Esophagus (tissue), 2 donors: ENCODE measurements at regions not wholly inside any gene's neighbourhood (a gene's known extent, or its start where the extent isn't known, plus 50 kb on each side); places are given as distances from the start of the nearest gene placed in this dataset.

ENCODE experiments used
- H3K27ac ChIP-seq, 2 donors: one replicate each; pipeline ENCODE4 v1.5.1; 2013; ENCODE audit warnings: low read depth in 2 of 2, mild to moderate bottlenecking in 2 of 2, inconsistent platforms in 1 of 2, low read length in 1 of 2, moderate library complexity in 1 of 2
- H3K27me3 ChIP-seq, 2 donors: one replicate each; pipeline ENCODE4 v1.6.1; 2013; ENCODE audit warnings: low read length in 2 of 2, control low read depth in 1 of 2, mild to moderate bottlenecking in 1 of 2; ENCODE audit not compliant: insufficient read depth in 2 of 2, control insufficient read depth in 1 of 2
- H3K36me3 ChIP-seq, 2 donors: one replicate each; pipeline ENCODE4 v1.6.1; 2013; ENCODE audit warnings: low read length in 1 of 2; ENCODE audit not compliant: control insufficient read depth in 2 of 2, insufficient read depth in 2 of 2
- H3K4me1 ChIP-seq, 2 donors: one replicate each; pipeline ENCODE4 v1.6.1; 2013; ENCODE audit warnings: low read length in 1 of 2; ENCODE audit not compliant: control insufficient read depth in 2 of 2, insufficient read depth in 2 of 2
- H3K4me3 ChIP-seq, 2 donors: one replicate each; pipeline ENCODE4 v1.5.1; 2013; ENCODE audit warnings: low read length in 2 of 2, mild to moderate bottlenecking in 2 of 2, low read depth in 1 of 2, moderate library complexity in 1 of 2
- H3K9me3 ChIP-seq, 2 donors: one replicate each; pipeline ENCODE4 v1.6.1; 2013; ENCODE audit warnings: mild to moderate bottlenecking in 2 of 2, low read depth in 1 of 2, low read length in 1 of 2, moderate library complexity in 1 of 2; ENCODE audit not compliant: control insufficient read depth in 2 of 2, insufficient read depth in 1 of 2
- WGBS, 2 donors: extraction: QIAGEN DNeasy Blood & Tissue Kit; methylation state at CpG; one replicate each; pipeline ENCODE4 v1.1.7; 2013; 5-methylcytosine and 5-hydroxymethylcytosine counted together
- donor health status: healthy with polysubstance abuse.
- donor health status: Bipolar disorder and iron deficiency.

DNA sequence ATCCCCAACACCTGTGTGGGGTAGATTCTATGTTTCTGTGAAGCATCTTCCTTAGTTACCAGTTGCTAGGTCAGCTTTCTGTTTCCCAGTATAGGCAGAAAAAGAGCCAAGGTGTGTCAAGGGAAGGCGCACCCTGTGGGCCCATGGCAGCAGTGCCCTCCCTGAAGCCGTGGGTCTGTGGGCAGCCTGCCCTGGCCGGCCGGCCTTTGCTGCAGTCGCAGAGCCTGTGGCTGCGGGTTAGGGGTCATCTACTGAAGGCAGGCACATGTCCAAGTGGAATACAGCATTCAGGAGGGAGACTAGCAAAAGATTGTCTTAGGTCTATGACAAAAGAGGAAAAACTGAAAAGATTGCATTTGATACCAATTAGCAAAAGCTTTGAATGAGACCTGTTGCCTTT is 214.0 kb downstream of the IRS2 start:
- no peak overlapping the region for H3K4me3 ChIP-seq
- no peaks in the 10 kb centered on the region for H3K27me3 ChIP-seq
- WGBS, 2 donors: 87 to 89% methylated on average over 6 of the region's 6 CpGs
- H3K9me3 ChIP-seq: peaks cover 0 to 2% of the 10 kb centered on the region in 2 donors
- no peak overlapping the region for H3K27ac ChIP-seq
- no peaks in the 10 kb centered on the region for H3K4me1 ChIP-seq
- H3K36me3 ChIP-seq: no peaks in the 10 kb centered on the region

DNA sequence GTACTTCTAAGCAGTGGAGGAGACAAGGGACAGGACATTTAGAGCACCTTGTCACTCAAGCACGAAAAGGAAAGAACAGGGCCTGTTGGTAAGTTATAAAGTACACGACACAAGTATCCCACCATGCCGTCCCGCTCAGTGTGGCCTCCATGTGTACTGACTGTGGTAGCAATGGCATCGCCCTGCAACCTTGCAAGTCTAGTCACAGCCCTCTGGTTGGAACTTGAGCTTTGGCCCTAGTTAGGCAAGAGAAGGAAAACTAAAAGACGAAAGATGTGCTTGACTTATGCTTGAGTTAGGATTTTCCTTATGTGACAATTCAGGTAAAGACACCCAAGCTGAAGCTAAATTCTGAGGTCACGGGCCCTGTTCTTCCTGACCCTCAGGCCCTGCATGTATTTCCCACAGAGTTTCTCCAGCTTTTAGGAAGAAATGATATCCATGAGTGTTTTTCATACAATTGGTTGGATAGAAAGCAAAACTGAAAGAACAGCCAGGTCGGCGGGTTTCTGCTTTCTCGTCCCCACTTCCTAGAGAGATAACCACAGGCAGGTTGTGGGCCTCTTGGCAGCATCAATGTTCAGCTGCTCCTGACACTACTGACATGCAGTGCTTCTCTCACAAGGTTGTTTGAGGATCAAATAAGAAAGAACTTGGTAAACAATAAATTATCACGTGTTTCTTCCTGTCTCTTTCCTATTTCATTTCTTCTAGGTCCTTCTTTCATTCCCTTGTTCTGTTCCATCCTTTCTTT is 216.2 kb downstream of the IRS2 start:
- Histone ChIP-seq H3K9me3 (no peaks in the 10 kb centered on the region), H3K4me3 (no peak overlapping the region), H3K4me1 (no peaks in the 10 kb centered on the region), H3K27ac (no peak overlapping the region), H3K36me3 (no peaks in the 10 kb centered on the region), H3K27me3 (no peaks in the 10 kb centered on the region)
- 79 to 82% methylated on average over 11 of the region's 11 CpGs for WGBS, 2 donors

GRCh38 chr13:109568339-109568818 is 218.0 kb downstream of the IRS2 start:
- H3K27ac ChIP-seq: no peak overlapping the region
- no peaks in the 10 kb centered on the region for H3K27me3 ChIP-seq
- H3K36me3 ChIP-seq: no peaks in the 10 kb centered on the region
- WGBS, 2 donors: 63 to 70% methylated on average over 4 of the region's 4 CpGs
- no peaks in the 10 kb centered on the region for H3K4me1 ChIP-seq
- no peak overlapping the region for H3K4me3 ChIP-seq
- no peaks in the 10 kb centered on the region for H3K9me3 ChIP-seq

GRCh38 chr13:109567315-109567714 is 219.1 kb downstream of the IRS2 start:
- Histone ChIP-seq H3K36me3 (no peaks in the 10 kb centered on the region), H3K9me3 (no peaks in the 10 kb centered on the region), H3K4me1 (no peaks in the 10 kb centered on the region), H3K4me3 (no peak overlapping the region), H3K27ac (no peak overlapping the region), H3K27me3 (no peaks in the 10 kb centered on the region)
- WGBS, 2 donors: 71 to 72% methylated on average over 2 of the region's 2 CpGs

GRCh38 chr13:109565877-109566276 is 220.5 kb downstream of the IRS2 start:
- H3K36me3 ChIP-seq: no peaks in the 10 kb centered on the region
- H3K27ac ChIP-seq: no peak overlapping the region
- no peak overlapping the region for H3K4me3 ChIP-seq
- no peaks in the 10 kb centered on the region for H3K4me1 ChIP-seq
- WGBS, 2 donors: 91 to 92% methylated on average over 7 of the region's 7 CpGs
- no peaks in the 10 kb centered on the region for H3K9me3 ChIP-seq
- H3K27me3 ChIP-seq: no peaks in the 10 kb centered on the region

- Histone ChIP-seq H3K27ac (no peak overlapping the region), H3K4me3 (no peak overlapping the region), H3K36me3 (no peaks in the 10 kb centered on the region), H3K4me1 (no peaks in the 10 kb centered on the region), H3K9me3 (peaks cover 0 to 1% of the 10 kb centered on the region in 2 donors), H3K27me3 (no peaks in the 10 kb centered on the region)
- WGBS, 2 donors: 68 to 71% methylated on average over 3 of the region's 3 CpGs
Observed at GRCh38 chr13:109548374-109548773, 238.0 kb downstream of the IRS2 start.

- Histone ChIP-seq H3K4me1 (no peaks in the 10 kb centered on the region), H3K9me3 (no peaks in the 10 kb centered on the region), H3K27me3 (no peaks in the 10 kb centered on the region), H3K27ac (no peak overlapping the region), H3K36me3 (no peaks in the 10 kb centered on the region), H3K4me3 (no peak overlapping the region)
- 82% methylated on average over 5 of the region's 5 CpGs for WGBS, 2 donors
Observed at GRCh38 chr13:109547942-109548341, 238.4 kb downstream of the IRS2 start.

GRCh38 chr13:109545931-109546330 is 240.5 kb downstream of the IRS2 start:
- whole genome bisulfite sequencing, 2 donors: 63 to 69% methylated on average over 6 of the region's 6 CpGs
- Histone ChIP-seq H3K4me3 (no peak overlapping the region), H3K27ac (no peak overlapping the region), H3K36me3 (no peaks in the 10 kb centered on the region), H3K27me3 (no peaks in the 10 kb centered on the region), H3K9me3 (no peaks in the 10 kb centered on the region), H3K4me1 (no peaks in the 10 kb centered on the region)

DNA sequence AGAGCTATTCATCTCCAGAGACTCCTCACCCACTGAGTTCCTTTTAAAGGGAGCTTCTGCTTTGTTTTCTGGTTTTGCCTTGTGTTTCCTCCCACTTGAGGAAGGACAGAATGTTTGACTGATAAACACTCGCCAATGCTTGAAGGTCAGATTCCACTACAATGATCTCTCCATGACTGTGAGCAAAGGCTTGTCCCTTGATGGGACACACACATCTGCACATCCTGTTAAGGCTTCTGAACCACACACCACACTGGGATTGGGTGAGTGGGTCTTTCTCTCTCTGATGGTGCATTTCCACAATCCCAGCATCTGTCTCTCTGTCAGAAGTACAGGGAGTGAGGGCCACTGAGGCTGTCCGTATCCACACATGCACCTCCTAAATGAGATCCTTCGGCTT is 245.3 kb downstream of the IRS2 start:
- no peak overlapping the region for H3K4me3 ChIP-seq
- no peak overlapping the region for H3K27ac ChIP-seq
- H3K9me3 ChIP-seq: peaks cover 0 to 2% of the 10 kb centered on the region in 2 donors
- H3K36me3 ChIP-seq: no peaks in the 10 kb centered on the region
- WGBS, 2 donors: 78 to 84% methylated on average over 3 of the region's 3 CpGs
- no peaks in the 10 kb centered on the region for H3K27me3 ChIP-seq
- H3K4me1 ChIP-seq: no peaks in the 10 kb centered on the region

DNA sequence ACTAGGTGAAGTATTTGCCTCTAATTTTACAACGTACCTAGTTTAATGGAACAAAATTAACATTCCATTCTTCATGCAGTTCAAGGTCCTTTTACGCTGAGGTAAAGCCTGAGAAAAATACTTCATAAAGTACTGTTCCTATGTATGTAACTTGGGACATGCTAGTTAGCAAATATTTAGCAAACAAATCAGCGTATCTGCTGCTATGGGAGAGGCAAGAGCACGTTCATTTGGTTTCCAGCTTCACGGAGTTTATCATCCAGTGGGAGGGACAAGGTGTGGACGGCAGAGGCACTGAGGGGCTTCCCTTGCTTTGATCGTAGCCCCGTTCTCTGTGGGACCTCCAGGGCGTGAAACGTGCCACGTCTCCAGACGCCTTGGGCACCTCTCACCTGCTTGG is 248.8 kb downstream of the IRS2 start:
- no peaks in the 10 kb centered on the region for H3K27me3 ChIP-seq
- H3K9me3 ChIP-seq: peaks cover 0 to 2% of the 10 kb centered on the region in 2 donors
- no peak overlapping the region for H3K4me3 ChIP-seq
- H3K36me3 ChIP-seq: no peaks in the 10 kb centered on the region
- H3K27ac ChIP-seq: no peak overlapping the region
- 59 to 75% methylated on average over 12 of the region's 12 CpGs for WGBS, 2 donors
- H3K4me1 ChIP-seq: no peaks in the 10 kb centered on the region
